GM18498 (cell line): ENCODE measurements at regions not wholly inside any gene's neighbourhood (a gene's known extent, or its start where the extent isn't known, plus 50 kb on each side); places are given as distances from the start of the nearest gene placed in this dataset.

Experiments
- ATAC-seq: cut with Tn5 transposase; IDR thresholded peaks from one replicate; pipeline ENCODE4 v1.9.1; 2021; ENCODE audit warnings: mild to moderate bottlenecking, moderate library complexity; ENCODE audit not compliant: unreplicated experiment

DNA sequence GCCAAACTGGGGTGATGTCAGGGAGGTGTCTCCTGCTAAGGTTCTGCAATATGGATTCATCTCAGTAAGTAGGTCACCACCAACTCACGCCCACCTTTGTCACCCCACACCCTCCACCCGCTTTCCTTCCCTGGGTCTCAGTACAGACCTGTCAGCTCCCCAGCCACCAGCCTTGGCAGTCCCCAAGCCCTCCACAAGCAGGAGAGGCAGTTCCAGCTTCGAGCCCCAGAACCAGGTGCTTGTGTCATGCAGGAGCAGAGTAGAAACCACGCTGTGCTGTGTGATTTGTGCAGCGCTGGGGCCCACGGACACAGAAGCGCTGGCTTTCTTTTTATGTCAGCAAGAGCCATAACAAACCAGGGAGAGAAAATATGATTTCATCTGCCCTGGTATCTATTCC is 89.0 kb upstream of the CDH4 start:
- ATAC-seq, result no peak

DNA sequence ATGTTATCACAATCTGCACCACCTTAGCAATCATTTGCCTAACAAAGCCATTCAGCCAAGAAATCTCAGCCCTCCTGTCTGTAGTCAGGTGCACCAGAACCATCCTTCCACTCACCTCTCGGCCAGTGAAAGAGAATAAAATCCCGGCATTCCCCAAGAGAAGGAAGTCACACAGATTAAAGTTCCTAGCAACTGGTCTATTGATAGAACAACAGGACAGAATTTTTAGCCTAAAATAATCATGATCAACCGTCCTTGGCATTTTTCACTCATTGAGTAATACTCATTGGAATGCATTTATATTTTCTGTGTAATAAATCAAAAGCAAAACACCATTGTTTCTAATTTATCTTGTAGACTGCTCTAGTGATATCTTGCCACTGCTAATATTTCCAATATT is 85.7 kb upstream of the CDH4 start:
- no peak for ATAC-seq

DNA sequence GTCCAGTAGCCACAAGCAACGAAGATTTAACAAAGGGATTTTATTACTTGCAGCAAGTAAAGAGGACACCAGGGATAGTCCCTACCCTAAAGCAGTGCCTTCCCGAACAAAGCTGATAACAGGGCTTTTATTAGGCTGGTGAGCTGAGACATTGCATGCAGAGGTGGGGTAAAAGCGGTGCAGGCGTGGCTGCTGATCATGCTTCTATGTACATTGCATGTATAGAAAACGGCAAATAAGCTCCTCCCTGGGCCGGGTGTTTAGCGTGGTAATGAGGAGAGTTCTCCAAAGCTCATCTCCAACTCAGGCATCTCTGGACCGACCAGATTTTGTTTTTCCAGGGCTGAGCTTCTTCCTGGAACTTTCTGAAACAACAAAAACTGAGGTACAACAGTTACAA is 83.5 kb upstream of the CDH4 start:
- ATAC-seq, result no peak

DNA sequence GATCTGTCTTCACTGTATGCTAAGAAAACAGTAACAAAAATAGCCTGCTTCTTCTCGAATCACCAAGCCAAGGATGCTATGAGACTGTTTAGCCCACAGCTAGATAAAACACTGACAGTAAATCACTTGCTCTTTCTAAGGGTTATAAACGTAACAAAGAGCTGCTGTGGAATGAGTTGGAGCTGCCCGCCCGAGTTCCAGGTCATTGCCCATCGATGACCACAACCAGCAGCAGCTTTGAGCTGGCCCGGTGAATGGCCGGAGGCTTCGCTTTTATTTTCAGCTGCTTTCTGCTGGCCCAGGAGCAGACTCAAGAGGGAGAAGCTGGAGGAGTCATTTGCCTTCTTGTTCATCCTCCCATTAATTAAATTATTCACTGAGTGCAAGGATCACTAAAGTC is 82.2 kb upstream of the CDH4 start:
- ATAC-seq, result no peak

DNA sequence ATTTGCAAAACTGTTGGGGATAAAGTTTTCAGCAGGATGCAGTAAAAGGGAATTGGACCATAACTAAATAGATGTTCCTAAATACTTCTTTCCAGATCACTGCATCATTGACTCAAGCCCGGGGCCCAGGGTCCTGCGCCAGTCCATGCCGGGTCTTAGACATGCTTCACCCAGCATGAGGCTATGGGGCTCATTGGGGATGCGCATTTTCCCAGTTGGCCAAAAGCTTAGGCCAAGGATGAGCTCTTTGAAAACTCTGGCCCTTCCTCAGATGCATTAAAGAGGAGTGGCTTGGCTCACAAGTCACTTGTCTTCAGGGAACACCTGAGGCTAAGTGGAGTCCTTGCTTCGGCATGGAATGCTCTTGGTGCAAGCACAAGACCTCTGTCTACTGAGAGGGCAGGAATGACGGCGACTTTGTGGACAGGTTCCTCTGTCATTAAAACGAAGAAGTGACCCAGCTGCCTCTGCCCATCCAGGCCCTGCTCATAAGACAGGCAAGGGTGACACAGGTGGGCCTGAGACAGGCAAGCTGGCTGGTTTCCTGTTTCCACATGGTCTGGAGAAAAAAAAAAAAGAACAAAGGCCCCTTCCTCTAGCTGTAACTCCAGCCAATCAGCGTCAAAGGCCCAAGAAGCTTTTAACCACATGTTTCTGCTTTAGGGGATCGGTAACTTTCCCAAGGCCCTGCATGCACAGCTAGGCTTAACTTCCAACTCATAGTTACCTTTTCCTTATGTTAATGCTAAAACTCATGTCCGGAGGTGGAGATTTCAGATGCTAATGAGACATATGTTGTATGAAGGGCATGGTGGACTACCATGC is 81.4 kb upstream of the CDH4 start:
- ATAC-seq, result no peak

DNA sequence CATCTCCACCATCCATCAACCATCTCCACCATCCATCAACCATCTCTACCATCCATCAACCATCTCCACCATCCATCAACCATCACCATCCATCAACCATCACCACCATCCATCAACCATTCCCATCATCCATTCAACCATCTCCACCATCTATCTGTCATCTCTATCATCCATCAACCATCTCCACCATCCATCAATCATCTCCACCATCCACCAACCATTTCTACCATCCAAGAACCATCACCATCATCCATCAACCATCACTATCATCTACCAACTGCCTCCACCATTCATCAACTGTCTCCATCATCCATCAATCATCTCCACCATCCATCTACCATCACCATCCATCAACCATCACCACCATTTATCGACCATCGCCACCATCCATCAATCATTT is 78.8 kb upstream of the CDH4 start:
- no peak for ATAC-seq

DNA sequence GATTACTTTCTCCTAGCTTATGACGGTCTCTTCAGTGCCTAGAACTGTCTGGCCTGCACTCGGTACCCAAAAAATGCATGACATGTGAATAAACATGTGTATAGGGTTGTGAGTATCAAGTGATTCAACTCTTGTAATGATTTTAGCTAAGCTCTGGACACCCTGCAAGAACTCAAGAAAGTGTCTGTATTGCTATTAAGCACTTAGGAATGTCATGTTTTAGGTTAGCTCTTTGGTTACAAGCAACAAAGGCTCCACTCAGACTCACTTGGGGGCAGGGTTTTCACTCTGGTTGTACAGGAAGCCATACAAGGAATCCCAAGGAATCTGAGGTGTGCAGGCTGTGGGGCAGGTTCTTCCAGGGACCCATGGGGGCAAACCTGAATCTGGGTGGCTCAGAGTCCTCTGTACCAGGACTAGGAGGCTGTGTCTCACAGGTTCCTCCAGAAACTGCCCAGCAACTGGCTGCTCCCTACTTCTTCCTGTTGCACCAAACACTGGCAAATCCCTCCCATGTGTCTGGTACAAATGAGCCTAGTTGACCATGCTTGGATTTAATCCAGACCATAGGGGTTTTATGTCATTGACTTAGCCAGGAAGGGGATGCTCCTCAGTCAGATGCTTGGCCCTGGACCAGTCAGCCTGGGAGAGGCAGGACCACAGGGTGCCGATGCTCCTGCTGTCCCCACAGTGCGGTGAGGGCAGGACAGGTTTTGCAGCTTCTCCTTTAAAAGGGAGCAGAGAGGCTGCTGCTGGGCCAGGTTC is 77.9 kb upstream of the CDH4 start:
- ATAC-seq, result no peak

DNA sequence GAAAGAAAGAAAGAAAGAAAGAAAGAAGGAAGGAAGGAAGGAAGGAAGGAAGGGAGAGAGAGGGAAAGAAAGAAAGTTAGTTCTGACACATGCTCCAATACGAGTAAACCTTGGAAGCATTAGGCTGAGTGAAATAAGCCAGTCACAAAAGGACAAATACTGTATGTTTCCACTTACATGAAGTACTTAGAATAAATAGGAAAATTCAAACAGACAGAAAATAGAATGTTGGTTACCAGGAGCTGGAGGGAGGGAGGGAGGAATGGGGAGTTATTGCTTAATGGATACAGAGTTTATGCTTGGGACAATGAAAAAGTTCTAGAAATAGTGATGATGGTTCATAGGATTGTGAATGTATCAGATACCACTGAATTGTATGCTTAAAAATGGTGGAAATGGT is 75.2 kb upstream of the CDH4 start:
- no peak for ATAC-seq

DNA sequence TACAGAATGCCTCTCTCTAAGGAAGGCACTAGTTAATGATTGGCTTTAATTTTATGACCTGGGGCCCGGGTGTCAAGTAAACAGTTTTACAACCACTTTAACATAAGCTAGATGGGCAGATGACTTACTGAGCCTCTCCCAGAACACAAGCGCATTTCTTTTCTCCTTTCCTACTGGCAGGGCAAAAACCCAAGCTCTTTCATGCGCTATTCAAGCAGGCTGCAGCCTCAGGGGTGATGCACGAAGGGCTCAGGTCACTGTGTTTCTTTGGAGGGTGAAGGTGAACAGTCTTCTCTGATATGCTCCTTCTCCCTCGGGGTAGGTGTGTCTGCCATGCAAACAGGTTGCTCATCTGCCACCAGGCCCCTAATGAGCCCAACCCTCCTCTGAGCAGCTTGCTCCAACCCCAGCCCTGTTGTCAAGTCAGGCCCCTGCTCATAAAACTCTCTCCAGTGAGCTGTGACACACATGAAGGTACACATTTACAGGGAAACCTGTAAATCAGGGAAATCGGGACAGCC is 73.5 kb upstream of the CDH4 start:
- no peak for ATAC-seq

DNA sequence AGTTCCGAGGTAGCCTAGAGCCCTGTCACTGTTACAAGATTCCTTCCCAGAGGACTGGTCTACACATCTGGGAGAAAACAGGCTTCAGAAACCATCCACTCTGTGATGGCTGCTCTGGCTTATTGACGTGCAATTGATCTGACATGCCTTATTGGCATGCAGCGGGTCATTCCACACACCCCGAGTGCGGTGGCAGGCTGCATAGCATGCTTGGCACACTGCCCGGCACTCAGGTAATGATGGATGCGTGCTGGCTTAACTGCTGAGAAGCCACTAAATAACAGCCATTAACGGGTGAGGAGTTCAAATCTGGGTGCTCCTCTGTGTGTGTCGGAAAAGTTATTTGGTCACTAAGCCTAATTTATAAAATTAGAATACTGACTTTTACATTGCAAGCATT is 67.9 kb upstream of the CDH4 start:
- ATAC-seq, result no peak

DNA sequence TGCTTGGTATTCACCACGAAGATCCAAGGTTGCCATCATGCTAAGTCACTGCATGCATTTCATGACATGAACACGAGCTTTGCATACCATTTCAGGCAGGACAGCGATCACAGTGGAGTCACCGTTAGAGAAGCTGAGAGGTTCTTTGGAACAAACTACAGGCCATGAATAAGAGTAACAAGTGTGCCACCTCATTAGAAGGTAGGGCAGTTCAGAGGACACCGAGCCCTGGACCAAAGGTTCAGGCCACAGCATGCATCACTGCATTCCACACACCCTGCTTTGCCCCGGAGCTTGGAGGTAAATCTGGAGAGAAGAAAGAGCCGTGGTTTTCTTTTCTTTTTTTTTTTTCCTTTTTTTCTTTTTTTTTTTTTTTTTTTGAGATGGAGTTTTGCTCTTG is 66.9 kb upstream of the CDH4 start:
- ATAC-seq, result no peak

DNA sequence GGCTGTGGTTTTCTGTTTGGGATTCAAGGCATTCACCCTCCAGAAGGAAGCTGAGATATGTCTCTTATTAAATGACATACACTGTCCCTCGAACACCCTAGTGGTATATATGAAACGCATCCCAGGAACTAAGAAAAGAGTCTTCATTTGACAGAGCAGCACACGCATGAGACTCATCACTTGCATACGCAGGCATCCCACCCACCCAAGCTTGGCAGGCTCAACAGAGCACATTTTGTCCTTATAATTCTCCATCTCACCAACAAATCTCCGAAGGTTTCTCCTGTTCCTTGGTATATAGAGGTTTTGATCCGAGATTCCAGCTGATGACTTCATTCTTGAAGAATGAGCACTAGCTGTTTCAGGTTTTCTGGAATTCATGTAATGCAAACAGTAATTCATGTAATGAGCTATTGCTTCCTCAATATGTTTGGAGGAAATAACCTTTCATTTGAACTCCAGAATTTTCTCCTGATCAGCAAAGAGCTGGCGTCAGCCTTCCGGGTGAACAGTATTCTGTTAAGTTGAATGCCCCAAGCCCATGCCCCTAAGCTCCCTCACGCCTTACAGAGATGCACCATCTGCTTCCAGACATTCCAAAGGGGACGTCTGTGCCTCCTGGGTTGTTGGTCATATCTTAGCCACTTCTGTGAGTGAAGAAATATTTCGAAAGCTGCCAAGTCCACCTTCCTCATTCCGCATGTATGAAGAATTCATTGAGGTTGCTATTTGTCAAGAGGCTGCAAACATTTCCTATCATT is 66.0 kb upstream of the CDH4 start:
- no peak for ATAC-seq

DNA sequence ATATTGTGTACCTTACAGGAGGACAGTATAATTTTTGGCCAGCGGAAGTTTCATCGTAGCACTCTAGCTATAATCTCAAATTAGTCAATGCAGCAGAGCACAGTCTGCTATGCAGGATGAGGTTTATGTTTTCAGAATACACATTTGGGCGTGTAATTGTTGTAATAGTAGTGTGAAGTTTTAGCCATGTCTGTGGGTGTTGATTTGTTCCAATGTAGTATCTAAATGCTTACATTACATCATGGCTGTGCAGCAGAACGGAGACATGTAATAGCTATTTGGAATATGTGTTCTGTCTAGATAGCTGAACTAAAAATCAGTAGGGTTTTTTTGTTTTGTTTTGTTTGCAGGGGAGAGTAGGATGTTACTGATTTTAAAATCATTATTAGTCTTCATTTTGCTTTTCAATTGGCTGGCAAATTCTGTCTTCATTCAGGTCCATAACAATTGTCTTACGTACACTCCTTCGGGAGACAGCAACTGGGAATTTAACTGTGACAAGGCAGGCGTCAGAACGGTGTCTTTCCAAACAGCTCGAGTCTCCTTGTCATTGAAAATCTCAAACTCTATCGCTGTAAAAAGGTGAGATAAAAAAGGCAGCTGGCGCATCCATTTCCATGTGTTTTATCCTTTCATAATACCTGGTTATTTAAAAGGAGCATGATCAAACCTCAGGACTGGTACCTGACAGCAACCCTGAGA is 65.1 kb upstream of the CDH4 start:
- ATAC-seq, result no peak

DNA sequence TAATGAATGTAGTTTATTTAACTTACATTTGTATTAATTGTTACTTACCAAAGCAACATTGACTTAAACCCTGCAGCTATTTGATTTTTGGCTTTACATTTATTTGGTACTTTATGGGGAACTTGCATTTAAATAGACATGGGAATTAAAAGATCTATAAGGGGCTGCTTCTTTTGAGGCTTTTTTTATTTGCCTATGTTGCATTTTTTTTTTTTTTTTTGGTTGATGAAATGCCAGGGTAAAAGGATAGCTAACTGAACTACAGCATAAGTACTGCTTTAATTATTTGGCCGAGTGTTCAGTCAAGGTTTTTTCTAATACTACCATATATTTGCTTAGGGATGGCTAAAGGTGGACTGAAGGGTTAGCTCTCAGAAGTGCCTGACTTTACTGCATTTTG is 62.5 kb upstream of the CDH4 start:
- no peak for ATAC-seq

DNA sequence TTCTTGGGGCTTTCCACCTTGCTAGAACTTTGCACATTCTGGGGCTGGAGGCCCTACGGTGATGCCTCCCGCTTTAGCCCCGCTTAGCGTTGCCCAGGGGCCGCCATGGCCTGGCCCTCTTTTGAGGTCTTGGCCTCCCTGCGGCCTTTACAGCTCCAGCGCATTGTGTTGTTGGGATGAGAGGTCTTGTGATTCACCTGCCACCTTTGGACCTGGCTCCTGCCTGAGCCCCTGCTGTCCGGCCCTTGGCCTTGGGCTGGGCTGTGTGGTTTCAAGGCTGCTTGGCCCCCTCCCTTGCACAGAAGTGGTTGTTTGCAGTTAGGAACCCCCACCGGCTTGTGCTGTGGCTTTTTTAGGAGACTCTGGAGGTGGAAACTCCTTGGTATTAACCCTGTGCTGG is 61.0 kb upstream of the CDH4 start:
- no peak for ATAC-seq

DNA sequence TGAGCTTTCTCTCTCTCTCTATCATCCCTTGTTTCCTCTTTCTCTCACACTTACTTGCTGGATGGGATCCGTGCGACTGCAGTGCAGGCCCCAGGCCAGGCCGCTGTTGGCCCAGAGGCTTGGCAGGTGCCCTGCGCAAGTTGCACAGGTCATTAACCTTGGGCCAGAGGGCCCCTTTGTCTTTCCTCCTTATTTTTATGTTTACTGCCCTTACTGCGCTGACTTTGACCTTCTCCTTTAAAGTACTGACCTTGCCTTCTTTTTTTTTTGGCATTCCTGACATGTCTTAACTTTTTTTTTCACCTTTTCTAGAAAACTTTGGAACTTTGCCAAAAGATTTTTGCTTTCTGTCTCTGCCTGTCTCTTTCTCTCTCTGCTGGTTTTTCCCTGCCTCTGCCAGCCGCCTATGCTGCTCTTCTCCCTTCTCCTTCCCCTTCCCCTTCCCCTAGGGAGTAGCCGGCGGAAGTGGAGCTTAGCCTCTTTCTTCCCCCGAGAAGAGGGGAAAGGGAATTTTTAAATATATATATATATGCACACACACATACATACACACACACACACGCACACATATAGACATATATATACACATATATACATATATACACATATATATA is 59.6 kb upstream of the CDH4 start:
- no peak for ATAC-seq

DNA sequence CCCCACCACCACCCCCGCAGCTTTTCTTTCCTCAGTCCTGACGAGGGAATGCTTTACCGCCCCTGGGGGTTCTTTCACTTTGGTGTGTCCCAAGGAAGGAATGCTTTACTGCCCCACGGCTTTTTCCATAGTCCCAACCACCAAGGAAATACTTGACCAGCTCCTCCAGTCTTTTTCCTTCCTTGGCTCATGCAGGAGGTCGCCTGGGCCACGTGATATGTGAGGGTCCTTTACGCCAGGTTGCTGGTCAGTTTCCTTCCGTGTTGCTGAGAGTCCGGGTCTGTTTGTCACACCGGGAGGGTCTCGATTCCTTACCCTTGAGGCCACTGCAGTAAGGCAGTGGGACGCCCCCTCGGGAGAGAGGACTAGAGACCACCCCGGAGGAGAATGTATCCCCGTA is 58.9 kb upstream of the CDH4 start:
- no peak for ATAC-seq
